Stromal cell of bone marrow (primary cell): ENCODE measurements at regions not wholly inside any gene's neighbourhood (a gene's known extent, or its start where the extent isn't known, plus 50 kb on each side); places are given as distances from the start of the nearest gene placed in this dataset.
A peak's percentile ranks its signal among the peaks of the same experiment; 100 is the strongest.

Experiments
- DNase-seq: peaks from one replicate; pipeline ENCODE4 v3.0.0-alpha.2; 2012; ENCODE audit warnings: low read depth

DNA sequence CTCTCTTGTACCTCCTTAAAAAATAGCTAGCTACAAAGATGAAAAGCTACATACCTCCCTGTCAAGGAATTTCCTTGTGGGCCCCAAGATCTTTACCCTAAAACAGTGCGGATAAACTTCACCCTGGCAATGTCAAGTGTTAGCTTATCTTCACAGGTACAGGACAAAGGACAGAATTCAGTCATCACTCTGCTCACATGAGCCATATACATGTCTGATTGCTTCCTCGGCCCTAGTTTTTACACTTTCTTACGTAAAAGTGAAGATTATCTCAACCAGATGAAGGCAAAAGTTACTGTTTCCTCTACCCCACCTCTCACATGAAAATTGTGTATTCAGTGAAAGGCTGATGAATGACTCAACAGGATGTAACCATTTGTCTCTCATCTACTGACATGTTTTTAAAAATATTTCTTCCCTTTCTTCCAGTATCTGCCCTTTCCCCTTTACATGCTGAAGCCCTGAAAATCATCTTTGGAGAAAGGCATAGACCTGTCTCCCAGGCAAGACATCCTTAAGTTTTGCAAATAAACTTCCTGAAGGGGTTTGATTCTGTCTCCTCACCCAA, 890.1 kb downstream of the GALC start:
- DNase-seq, result no peak

DNA sequence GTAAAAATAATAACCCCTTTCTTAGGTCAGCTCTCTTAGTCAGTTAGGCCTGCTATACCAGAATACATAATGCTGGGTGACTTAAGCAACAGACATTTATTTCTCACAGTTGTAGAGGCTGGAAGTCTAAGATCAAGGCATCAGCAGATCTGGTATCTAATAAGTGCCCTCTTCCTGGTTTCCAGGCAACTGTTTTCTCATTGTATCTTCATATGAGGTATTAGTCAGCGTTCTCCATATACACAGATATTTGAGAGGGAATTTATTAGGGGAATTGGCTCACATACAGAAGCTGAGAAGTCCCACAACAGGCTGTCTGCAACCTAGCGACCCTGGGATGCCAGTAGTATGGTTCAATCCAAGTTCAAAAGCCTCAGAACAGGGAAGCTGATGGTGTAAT, 896.0 kb downstream of the GALC start:
- DNase-seq, result peak; percentile 14

DNA sequence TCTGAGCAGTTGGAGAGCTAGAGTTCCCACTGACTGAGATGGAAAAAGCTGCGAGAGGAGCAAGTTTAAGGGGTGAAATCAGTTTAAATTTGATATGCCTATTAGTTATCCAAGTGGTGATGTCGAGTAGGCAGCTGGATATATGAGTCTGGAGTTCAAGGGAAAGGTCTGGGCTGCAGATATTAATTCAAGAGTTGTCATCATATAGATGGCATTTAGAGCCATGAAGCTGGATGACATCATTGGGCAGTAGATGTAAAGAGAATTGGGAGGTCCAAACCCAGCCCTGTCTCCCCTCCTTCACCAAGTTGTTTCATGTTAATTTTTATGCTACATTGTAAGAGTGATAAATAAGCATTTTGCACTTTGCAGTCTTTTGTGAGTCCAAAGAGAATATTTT, 898.1 kb downstream of the GALC start:
- DNase-seq, result no peak

DNA sequence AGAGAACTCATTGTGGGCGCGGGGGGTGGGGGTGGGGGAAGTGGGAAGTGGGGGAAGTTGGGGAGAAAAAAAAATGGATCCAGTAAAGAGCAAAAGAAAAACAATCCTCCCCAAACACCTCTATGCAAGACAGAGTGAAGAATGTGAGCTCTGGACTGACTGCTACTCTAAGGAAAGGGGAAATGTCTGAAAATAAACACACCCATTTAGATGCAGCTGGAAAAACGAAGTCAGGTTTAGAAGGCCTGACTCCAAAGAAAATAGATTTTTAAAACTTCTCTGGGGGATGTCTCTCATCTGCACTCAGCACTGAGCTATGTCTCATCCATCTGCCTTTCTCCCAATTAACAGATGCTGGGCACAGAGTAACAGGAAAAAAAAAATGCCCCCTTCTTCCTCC, 904.4 kb downstream of the GALC start:
- no peak for DNase-seq

DNA sequence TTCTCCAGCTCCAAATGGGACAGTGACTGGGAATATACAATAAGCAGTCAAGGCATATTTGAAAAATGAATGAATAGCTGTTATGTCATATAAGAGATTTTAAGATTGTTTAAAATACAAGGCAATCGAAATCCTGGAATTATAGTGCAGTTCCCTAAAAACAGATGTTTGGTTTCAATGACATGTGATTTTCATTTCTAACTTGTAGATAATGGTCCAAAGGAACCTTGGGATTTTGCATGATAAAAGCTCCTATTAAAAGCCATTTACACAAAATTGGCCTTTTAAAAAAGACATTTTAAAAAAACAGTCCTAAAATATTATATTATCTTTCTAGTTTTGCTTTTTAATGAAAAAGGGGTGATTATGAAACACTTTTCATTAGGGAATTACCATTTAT, 905.1 kb downstream of the GALC start:
- no peak for DNase-seq

DNA sequence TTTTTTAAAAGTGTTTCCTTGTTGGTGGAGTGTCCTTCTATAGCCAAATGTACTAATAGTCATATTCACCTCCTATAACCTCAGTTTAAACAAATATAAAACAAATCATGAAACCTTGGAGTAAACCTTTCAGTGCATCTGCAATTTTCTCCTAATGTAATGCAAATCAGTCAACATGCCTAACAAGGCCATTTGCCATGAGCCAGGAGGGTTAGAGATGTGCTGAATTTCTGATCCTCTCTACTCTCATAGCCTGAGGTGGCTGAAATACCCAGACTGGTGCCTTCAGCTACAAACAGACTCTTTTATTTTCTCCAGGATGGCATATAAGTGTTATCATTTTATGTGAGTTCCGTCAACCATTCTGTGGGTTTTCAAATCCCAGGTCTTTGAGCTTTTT, 908.1 kb downstream of the GALC start:
- no peak for DNase-seq

DNA sequence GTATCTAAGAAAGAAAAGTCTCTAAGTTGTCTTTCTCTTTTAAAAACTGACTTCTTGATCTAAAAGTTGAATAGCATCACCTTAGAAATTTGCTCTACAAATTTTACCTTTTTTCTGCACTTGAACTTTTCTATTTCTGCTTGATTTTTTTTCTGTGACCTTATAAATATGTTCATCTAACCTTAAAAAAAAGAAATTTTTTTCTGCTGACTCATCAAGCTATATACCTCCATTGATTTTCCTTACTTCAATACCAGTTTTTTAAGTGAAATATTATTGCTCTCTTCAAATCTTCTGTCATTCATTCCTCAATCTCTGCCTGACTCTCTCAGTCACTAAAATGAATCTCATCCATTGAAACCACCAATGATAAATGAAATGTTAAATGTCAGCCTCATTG, 910.1 kb downstream of the GALC start:
- DNase-seq, result no peak

DNA sequence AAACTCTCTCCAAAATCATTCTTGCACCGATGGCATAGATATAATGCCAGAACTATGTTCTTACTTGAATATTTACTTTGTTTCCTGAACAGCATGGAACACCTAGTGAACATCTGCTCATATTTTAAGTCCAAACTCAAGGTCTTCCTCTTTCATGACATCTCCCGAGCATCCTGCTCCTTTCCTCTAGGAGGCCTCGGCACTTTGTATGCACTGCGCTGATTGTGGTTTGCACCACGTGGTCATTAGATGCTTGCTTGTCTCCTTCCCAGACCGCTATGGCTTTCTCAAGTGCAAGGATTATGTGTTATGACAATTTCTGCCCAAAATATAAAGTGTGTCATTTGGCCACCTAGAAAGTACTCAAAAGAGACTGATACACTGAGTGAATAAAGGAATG, 912.0 kb downstream of the GALC start:
- DNase-seq, result no peak

DNA sequence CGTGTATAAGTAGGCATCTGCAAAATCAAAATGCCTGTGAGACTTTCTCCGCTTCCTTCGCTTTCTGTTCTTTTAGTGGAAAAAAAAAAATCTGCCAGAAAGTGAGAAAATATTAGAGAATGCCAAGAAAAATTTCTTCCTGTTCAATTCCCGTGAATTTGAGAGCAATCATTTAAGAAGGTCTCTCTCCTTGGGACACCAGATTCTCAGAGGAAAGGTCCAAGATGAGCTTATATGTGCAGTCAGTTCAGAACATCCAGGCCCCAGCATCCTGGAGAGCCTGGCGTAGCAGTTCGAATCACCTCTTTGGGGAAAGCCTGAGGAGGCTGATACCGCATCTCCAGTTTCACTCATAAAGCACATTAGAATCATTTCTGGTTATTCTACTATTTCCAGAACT, 912.8 kb downstream of the GALC start:
- DNase-seq, result no peak

DNA sequence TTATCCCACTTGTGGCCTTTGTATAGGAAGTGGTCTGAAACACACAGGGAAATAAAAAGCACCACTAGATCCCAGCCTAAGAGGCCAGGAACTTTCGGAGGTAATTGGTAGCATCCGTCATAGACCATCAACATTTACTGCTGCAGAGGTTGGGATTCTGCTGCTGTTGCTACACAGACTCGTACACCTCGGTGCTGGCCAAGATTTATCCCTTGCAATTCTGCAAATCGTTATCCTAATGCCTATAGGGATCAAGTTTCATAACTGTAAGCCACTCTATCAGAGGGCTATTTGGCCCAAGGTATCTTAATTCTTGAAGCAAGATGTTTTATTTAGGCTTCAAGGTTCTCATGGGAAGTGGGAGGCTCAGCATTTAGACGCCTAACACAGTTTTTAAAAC, 913.6 kb downstream of the GALC start:
- DNase-seq, result no peak

DNA sequence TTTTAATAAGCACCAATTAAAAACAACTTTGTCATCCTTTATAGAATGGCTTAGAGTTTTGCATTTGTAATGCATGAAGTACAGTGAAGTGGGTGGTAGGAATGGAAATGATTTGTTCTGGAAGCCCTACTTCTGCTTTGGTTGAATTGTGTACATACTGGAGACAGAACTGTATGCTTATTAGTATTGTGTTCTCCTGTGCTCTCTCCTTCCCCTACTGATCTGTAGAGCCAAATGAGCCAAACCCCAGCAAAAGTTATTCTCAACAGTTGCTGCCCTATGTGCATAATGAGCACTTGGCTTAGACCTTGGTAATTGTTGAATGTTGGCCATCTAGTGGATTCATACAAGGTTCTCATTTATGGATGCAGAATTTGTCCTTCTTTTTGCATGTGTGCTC, 916.1 kb downstream of the GALC start:
- no peak for DNase-seq

DNA sequence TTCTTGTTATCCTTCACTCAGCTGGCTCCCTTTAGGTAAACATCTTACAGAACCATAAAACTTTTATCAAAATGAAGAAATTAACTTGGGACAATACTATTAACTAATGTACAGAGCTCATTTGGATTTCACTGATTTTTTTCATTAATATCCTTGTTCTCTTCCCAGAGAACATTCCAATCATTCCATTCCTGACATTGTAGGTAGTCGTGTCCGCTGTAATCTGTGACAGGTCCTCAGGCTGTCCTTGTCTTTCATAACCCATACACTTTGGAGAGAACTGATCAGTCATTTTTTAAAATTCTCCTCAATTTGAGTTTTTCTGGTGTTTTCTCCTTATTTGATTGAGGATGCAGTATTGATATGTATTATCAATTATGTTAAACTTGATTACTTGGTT, 916.8 kb downstream of the GALC start:
- DNase-seq, result no peak

DNA sequence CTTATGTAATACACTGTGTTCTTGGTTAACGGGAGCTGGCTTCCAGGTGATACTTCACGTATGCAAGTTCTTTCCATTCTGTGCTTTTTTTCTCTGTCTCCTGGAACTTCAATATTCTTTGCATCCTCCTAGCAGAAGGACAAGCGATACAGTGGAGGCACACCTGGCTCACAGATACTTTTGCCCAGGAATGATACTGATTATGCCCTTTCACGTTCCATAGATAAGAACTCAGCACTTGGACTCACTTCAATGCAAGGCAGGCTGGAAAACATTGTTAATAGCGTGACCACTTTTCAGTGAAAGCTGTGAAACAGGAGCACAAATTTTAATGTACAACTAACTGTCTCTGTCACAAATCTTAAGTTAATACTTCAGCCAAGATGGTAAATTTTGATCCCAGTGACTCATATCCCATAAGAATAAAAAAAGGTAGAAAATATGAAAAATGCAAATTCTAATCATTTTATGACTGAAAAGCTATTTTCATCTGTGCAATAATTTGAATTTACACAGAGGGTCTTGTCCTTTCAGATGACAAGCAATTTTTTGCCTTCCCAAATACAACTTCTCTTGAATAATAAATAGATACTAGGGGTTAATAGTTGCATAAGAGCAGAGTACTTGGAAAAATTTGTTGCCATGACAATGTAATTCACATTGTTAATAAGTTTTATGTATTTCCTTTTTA, 919.0 kb downstream of the GALC start:
- no peak for DNase-seq

DNA sequence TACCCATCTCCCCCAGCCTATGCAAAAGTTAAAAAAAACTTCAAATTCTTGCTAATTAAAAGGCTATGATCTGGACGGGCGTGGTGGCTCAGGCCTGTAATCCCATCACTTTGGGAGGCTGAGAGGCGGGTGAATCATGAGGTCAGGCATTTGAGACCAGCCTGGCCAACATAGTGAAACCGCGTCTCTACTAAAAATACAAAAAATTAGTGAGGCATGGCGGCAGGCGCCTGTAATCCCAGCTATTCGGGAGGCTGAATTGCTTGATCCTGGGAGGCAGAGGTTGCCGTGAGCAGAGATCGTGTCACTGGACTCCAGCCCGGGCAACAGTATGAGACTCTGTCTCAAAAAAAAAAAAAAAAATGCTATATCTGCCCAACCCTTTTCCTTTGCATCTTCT, 925.4 kb downstream of the GALC start:
- no peak for DNase-seq

DNA sequence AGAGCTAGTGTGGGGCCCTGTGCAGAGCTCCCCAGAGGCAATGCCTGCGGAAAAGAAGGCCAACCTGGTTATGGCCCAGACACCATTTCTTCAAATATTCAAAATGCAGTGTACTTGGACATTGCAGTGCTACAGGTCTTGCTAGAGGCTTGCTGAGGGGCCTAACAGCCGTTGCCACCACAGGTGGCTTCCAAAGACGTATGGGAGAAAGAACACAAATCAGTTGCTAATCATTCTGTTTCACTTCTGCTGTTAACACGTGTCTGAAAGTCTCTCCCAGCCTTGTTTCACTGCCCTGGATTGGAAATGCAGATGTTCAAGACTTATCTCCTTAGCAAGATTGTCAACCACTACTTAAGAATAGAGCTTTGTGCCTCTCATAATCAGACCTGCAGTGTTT, 925.9 kb downstream of the GALC start:
- no peak for DNase-seq

DNA sequence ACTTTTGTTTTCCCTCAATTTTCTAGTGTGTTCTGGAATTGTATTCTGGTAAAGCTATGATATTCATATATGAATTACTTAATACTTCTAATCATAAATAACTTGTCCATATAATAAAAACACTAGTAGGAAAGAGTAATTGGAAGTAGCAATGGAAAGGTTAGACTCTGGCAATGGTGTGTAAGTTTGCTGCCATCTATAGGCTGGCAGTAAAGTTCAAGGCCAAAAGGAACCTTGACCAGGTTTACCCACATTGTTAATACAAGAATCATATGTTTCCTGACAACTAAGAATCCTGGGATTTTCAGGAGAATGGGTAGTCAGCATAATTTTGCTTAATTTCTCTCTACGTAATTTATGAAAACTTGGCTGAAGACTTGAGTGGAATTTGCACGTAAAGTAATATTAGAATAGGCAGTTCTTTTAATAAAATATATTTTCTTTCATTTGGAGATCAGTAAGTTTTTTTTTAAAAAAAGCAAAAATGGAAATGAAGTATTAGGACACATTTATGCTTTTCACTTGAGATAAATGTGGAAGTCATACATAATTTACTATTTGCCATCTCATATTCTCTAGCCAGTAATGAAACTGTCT, 926.7 kb downstream of the GALC start:
- DNase-seq, result no peak

DNA sequence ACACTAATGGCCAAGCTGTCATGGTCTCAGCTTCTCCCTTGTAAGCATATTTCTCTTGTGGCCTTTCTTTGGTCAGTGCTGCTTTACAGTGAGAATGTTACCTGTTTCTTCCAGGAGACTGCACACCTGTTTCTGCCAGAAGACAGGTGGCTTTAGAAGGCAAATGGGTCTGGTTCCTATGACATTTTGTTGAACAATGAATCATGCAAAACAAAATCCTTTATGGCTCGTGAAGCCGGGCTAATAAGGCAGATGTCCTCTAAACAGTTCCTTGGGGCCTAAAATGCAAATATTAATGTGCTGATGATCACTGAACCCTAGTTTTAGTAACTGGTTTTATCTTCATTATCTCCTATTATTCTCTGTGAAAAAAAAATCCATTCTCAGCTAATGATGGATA, 927.6 kb downstream of the GALC start:
- DNase-seq, result no peak

DNA sequence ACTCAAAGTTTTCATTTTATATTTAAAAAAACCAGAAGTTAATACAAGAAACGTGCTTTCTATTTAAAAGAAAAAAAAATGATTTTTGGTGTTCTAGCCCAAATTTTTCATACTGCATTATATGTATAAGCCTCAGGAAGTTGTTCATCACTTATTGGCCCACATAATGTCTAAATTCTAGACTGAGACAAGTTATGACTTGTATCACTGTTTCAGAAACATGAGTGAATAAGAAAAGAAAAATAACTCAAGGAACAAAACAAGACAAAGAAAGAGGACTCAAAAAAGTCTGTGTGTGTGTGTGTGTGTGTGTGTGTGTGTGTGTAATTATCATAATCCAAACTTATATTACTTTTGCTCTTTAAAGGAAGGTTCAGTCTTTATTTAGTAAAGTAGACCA, 929.8 kb downstream of the GALC start:
- DNase-seq, result no peak

DNA sequence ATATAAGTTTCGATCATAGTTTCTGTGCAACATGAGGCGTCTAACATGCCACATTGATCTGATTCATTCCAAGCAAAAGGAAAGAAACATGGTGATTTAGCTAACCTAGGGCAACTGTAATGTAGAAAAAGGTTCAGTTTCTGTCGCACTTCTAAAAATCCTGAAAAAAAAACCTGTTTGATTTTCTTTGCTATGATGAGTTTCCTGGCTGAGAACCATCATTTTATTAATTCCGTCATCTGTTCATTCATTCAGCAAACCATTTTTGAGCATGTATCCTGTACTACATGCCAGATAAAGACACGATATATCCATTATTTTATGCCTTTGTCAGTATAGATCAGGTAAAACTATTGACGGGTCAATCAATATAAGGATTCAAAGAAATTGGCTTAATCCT, 932.6 kb downstream of the GALC start:
- DNase-seq, result no peak

DNA sequence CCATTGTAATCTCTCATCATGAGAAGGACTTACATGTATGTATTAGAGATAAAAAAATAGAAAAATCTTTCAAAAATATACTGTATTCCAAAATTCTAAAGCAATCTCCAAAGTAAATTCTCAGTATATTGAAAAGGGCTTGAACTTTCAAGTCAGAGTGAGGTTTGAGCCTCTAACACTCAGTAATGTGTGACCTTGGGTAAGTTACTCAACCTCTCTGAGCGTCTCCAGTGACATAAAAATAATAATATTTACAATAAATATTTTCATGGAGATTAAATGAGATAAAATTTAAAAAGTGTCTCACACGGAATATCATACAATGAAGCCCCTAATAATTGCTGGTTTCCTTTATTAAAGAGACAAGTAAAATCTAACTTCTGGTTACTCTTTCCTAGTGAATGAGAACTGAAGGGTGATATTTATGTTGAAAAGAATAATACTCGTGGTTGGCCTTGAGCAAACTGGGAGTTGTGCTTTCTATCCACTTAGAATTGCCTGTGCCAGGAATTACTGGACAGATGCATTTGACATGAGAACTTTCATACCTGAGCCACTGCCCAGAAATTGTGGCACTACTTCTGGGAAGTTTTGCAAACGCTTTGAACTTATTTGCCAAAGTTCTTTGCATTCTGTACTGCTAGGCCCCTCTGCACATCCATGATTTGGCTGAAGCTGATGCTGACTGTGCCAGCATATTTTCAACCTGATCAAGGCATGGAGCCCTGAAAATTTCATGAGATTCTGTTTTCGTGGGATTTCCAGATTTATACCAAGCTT, 933.7 kb downstream of the GALC start:
- DNase-seq, result no peak

DNA sequence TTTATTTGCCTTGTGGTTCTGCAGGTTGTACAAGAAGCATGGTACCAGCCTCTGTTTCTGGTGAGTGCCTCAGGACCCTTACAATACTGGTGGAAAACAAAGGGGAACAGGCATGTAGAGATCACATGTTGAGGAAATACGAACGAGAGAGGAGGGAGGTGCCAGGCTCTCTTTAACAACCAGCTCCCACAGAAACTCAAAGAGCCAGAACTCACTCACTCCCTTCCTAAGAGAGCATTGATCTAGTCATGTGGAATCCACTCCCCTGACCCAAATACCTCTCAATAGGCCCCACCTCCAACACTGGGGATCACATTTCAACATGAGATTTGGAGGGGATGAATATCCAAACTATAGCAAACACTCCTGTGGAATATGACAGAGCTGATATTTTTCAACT, 938.0 kb downstream of the GALC start:
- DNase-seq, result no peak

DNA sequence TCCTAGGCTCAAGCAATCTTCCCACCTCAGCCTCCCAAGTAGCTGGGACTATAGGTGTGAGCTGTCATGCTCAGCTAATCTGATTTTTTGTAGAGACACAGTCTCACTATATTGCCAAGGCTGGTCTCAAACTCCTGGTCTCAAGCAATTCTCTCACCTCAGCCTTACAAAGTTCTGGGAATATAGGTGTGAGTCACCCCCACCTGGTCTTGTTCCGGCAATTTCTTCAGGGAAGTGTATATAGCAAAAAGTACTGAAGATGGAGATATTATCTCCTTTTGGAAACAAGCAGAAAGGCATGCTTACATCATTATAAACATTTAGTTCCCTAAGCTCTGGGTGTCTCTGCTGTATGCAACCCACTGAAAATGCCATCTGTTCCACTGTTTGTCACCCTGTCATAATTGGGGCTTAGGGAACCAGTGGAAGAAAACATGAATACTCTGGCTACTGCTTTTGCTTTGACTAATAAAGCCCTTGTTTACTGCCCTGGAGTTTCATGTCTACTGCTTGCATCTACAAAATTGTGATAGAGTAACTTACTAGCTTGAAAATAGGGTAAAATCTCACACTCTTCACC, 940.2 kb downstream of the GALC start:
- no peak for DNase-seq

DNA sequence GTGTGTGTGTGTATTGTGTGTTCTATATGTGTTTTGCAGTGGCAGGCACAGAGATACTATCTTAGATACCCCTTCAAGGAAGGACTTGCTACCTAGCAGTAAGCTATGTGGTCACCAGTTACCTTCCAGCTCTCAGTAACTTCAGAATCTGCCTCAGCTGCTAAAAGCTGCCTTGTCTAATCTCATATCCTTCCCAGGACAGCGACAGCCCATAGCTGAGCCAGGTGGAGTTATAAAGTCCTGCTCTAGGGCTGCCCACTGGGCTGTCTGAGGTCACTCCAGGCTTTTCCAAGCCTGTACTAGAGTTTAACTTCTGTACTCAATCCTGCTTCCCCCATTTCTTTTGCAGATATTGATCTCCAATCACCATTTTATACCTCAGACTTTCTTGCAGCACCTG, 942.6 kb downstream of the GALC start:
- no peak for DNase-seq
